SK-N-SH treated with all-trans-retinoic acid at 6 μM for 48 hours (cell line): ENCODE measurements at regions not wholly inside any gene's neighbourhood (a gene's known extent, or its start where the extent isn't known, plus 50 kb on each side); places are given as distances from the start of the nearest gene placed in this dataset.
A peak's percentile ranks its signal among the peaks of the same experiment; 100 is the strongest.

Experiments used
- ATAC-seq: fragments of 200-7000 bp; cut with Tn5 transposase; 3 replicates; pipeline ENCODE4 v1.9.1; 2020; ENCODE audit warnings: mild to moderate bottlenecking, moderate library complexity
- ARNTL ChIP-seq: fragments of 450-650 bp; formaldehyde crosslinking; IDR thresholded peaks from 2 replicates; pipeline ENCODE4 v1.5.0; 2020; ENCODE audit warnings: low read depth, mild to moderate bottlenecking, moderate library complexity, borderline replicate concordance
- BACH2 ChIP-seq: fragments of 250-450 bp; sonication (Bioruptor Pico); IDR thresholded peaks from 2 replicates; pipeline ENCODE4 v1.9.0; 2021; ENCODE audit warnings: mild to moderate bottlenecking, borderline replicate concordance
- CSDC2 ChIP-seq: fragments of 250-450 bp; sonication (Bioruptor Pico); IDR thresholded peaks from 2 replicates; pipeline ENCODE4 v1.5.0; 2020; ENCODE audit warnings: mild to moderate bottlenecking, moderate library complexity
- CSRNP3 ChIP-seq: fragments of 250-450 bp; sonication (Bioruptor Pico); IDR thresholded peaks from 2 replicates; pipeline ENCODE4 v1.5.1; 2021; ENCODE audit warnings: mild to moderate bottlenecking, moderate library complexity
- ESRRG ChIP-seq: fragments of 250-450 bp; sonication (Bioruptor Pico); IDR thresholded peaks from 2 replicates; pipeline ENCODE4 v1.6.1; 2021; ENCODE audit warnings: mild to moderate bottlenecking
- GLIS3 ChIP-seq: fragments of 250-450 bp; sonication (Bioruptor Pico); IDR thresholded peaks from 2 replicates; pipeline ENCODE4 v1.5.0; 2020; ENCODE audit warnings: mild to moderate bottlenecking, moderate library complexity
- OSR1 ChIP-seq: fragments of 250-450 bp; sonication (Bioruptor Pico); IDR thresholded peaks from 2 replicates; pipeline ENCODE4 v1.8.0; 2022; ENCODE audit warnings: moderate library complexity, mild to moderate bottlenecking, inconsistent platforms
- PATZ1 ChIP-seq: fragments of 250-450 bp; sonication (Bioruptor Pico); IDR thresholded peaks from 2 replicates; pipeline ENCODE4 v1.8.0; 2020; ENCODE audit warnings: mild to moderate bottlenecking, moderate library complexity, borderline replicate concordance
- POU6F1 ChIP-seq: fragments of 250-450 bp; sonication (Bioruptor Pico); IDR thresholded peaks from 2 replicates; pipeline ENCODE4 v1.8.0; 2021; ENCODE audit warnings: low read depth, mild to moderate bottlenecking, moderate library complexity, borderline replicate concordance
- PPARA ChIP-seq: fragments of 250-450 bp; sonication (Bioruptor Pico); IDR thresholded peaks from 2 replicates; pipeline ENCODE4 v1.5.0; 2020; ENCODE audit warnings: mild to moderate bottlenecking, borderline replicate concordance
- SNAI2 ChIP-seq: fragments of 250-450 bp; sonication (Bioruptor Pico); IDR thresholded peaks from 2 replicates; pipeline ENCODE4 v1.5.0; 2020; ENCODE audit warnings: mild to moderate bottlenecking, moderate library complexity
- TCF4 ChIP-seq: fragments of 250-450 bp; sonication (Bioruptor Pico); IDR thresholded peaks from 2 replicates; pipeline ENCODE4 v1.8.0; 2021; ENCODE audit warnings: mild to moderate bottlenecking, moderate library complexity, borderline replicate concordance
- TOX ChIP-seq: fragments of 250-450 bp; sonication (Bioruptor Pico); IDR thresholded peaks from 2 replicates; pipeline ENCODE4 v1.8.0; 2021; ENCODE audit warnings: mild to moderate bottlenecking, moderate library complexity, borderline replicate concordance
- TSHZ2 ChIP-seq: fragments of 250-450 bp; sonication (Bioruptor Pico); IDR thresholded peaks from 2 replicates; pipeline ENCODE4 v1.5.0; 2020; ENCODE audit warnings: mild to moderate bottlenecking, moderate library complexity
- ZC3H10 ChIP-seq: fragments of 250-450 bp; sonication (Bioruptor Pico); IDR thresholded peaks from 2 replicates; pipeline ENCODE4 v1.5.1; 2021; ENCODE audit warnings: mild to moderate bottlenecking, moderate library complexity
- ZFP3 ChIP-seq: fragments of 250-450 bp; sonication (Bioruptor Pico); IDR thresholded peaks from 2 replicates; pipeline ENCODE4 v1.5.0; 2020; ENCODE audit warnings: mild to moderate bottlenecking, moderate library complexity
- ZNF565 ChIP-seq: fragments of 450-650 bp; formaldehyde crosslinking; conservative IDR thresholded peaks from 2 replicates; pipeline ENCODE4 v1.5.0; 2020; ENCODE audit warnings: low read depth, mild to moderate bottlenecking, moderate library complexity
- ZNF70 ChIP-seq: fragments of 450-650 bp; formaldehyde crosslinking; IDR thresholded peaks from 2 replicates; pipeline ENCODE4 v1.5.0; 2020; ENCODE audit warnings: mild to moderate bottlenecking, moderate library complexity
- ZNF8 ChIP-seq: fragments of 450-650 bp; formaldehyde crosslinking; IDR thresholded peaks from 2 replicates; pipeline ENCODE4 v1.5.0; 2020; ENCODE audit warnings: mild to moderate bottlenecking, moderate library complexity

GRCh38 chr10:29199941-29200679 is 88.8 kb upstream of the LYZL1 start:
- ATAC-seq = peak; percentile 45; the same call in 2 of the 3 replicates

GRCh38 chr10:29202386-29202940 is 86.4 kb upstream of the LYZL1 start:
- TF ChIP-seq ZNF8 (CRISPR knock-in tag) (no peak), ESRRG (CRISPR knock-in tag) (no peak), ARNTL (CRISPR knock-in tag) (no peak), ZNF565 (CRISPR knock-in tag) (no peak), ZC3H10 (CRISPR knock-in tag) (no peak), CSDC2 (CRISPR knock-in tag) (no peak), ZFP3 (no peak), BACH2 (CRISPR knock-in tag) (no peak), SNAI2 (CRISPR knock-in tag) (no peak), POU6F1 (CRISPR knock-in tag) (no peak), ZNF70 (CRISPR knock-in tag) (no peak), TCF4 (CRISPR knock-in tag) (no peak), PPARA (no peak), PATZ1 (CRISPR knock-in tag) (no peak), GLIS3 (no peak)
- ATAC-seq = no peak

More at GRCh38 chr10:29199941-29200679, 88.8 kb upstream of the LYZL1 start:
- TF ChIP-seq SNAI2 (CRISPR knock-in tag) (no peak), TCF4 (CRISPR knock-in tag) (no peak), ZNF70 (CRISPR knock-in tag) (no peak), OSR1 (no peak), TOX (CRISPR knock-in tag) (no peak), CSRNP3 (CRISPR knock-in tag) (no peak), ARNTL (CRISPR knock-in tag) (no peak), ZNF8 (CRISPR knock-in tag) (no peak), ZC3H10 (CRISPR knock-in tag) (no peak)

- ATAC-seq = no peak
- no peak for TF ChIP-seq TOX (CRISPR knock-in tag)
- no peak for TF ChIP-seq ESRRG (CRISPR knock-in tag)
- TF ChIP-seq TCF4 (CRISPR knock-in tag) = no peak
- TF ChIP-seq PPARA = no peak
- TF ChIP-seq ZFP3 = no peak
- TF ChIP-seq OSR1 = no peak
Measured at GRCh38 chr10:29203432-29203831, 85.4 kb upstream of the LYZL1 start.

- no peak; the same call in 2 of the 3 replicates for ATAC-seq
- peak; percentile 61; the same call in 1 of the 2 replicates for TF ChIP-seq TCF4 (CRISPR knock-in tag)
- 0 out of 2 replicates have a peak, but pooled peaks have one; percentile 15 for TF ChIP-seq TSHZ2 (CRISPR knock-in tag)
- no peak for TF ChIP-seq ZNF565 (CRISPR knock-in tag)
- TF ChIP-seq, all 23 proteins: peak for 2
Measured at GRCh38 chr10:29204070-29204800, 84.6 kb upstream of the LYZL1 start.
